ENCODE measurements at regions not wholly inside any gene's neighbourhood (a gene's known extent, or its start where the extent isn't known, plus 50 kb on each side); places are given as distances from the start of the nearest gene placed in this dataset.

DNA sequence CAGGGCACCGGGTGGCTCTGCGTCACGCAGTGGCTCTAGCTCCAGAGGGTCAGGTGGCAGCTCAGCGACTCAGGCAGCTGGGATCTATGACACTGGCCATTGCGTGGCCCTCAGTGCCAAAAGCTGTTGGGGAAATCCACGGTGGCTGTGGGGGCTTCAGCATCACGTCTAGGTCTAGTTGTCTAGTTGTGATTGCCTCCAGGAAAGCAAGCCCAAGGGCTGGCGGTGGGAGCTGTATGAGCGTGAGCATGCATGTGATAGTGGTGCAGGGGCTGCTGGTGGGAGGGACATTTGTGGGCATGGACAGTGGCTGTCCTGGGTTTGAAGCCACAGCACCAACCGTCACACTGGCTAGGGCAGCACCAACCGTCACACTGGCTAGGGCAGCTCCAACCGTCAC, 191.4 kb downstream of the THBS2 start:
- H3K9me3 ChIP-seq: no peaks in the 10 kb centered on the region
- no peak overlapping the region for H3K4me3 ChIP-seq
- FAIRE-seq: no peak
- no peak overlapping the region for H3K27ac ChIP-seq
- WGBS (ENCODE audit: missing lambda C conversion rate): 68% methylated on average over 10 of the region's 12 CpGs
- no peak overlapping the region for H3K4me2 ChIP-seq
- TF ChIP-seq MAFK (IDR thresholded peaks at IDR 0.05; ENCODE audit: partially characterized antibody) (no peak), EHMT2 (IDR thresholded peaks at IDR 0.05; ENCODE audit: low read depth) (no peak), KDM1A (IDR thresholded peaks at IDR 0.05; ENCODE audit: low read depth) (no peak), ESRRA (IDR thresholded peaks at IDR 0.05; ENCODE audit: borderline replicate concordance, low read length) (no peak), PHF8 (IDR thresholded peaks at IDR 0.05; ENCODE audit: borderline replicate concordance, low read depth) (no peak), KDM5A (IDR thresholded peaks at IDR 0.05) (no peak), POLR2AphosphoS2 (conservative IDR thresholded peaks at IDR 0.05; ENCODE audit: low read length) (no peak), RARB (CRISPR knock-in tag; IDR thresholded peaks at IDR 0.05) (no peak), ZC3H11A (IDR thresholded peaks at IDR 0.05) (no peak), CHD4 (IDR thresholded peaks at IDR 0.05; ENCODE audit: borderline replicate concordance) (no peak), CEBPB (IDR thresholded peaks at IDR 0.05) (no peak), RFX5 (IDR thresholded peaks at IDR 0.05) (no peak), SMC3 (IDR thresholded peaks at IDR 0.05) (no peak), RAD21 (conservative IDR thresholded peaks at IDR 0.05 in 1 of 2, IDR thresholded peaks at IDR 0.05 in 1 of 2) (no peak), EP300 (IDR thresholded peaks at IDR 0.05) (no peak), TFCP2L1 (CRISPR knock-in tag; IDR thresholded peaks at IDR 0.05) (no peak), FOSB (CRISPR knock-in tag; IDR thresholded peaks at IDR 0.05) (no peak), FOXS1 (CRISPR knock-in tag; IDR thresholded peaks at IDR 0.05) (no peak)
- TF ChIP-seq, protein P1, sequence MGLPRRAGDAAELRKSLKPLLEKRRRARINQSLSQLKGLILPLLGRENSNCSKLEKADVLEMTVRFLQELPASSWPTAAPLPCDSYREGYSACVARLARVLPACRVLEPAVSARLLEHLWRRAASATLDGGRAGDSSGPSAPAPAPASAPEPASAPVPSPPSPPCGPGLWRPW (IDR thresholded peaks at IDR 0.05): no peak
- TF ChIP-seq, protein P2, sequence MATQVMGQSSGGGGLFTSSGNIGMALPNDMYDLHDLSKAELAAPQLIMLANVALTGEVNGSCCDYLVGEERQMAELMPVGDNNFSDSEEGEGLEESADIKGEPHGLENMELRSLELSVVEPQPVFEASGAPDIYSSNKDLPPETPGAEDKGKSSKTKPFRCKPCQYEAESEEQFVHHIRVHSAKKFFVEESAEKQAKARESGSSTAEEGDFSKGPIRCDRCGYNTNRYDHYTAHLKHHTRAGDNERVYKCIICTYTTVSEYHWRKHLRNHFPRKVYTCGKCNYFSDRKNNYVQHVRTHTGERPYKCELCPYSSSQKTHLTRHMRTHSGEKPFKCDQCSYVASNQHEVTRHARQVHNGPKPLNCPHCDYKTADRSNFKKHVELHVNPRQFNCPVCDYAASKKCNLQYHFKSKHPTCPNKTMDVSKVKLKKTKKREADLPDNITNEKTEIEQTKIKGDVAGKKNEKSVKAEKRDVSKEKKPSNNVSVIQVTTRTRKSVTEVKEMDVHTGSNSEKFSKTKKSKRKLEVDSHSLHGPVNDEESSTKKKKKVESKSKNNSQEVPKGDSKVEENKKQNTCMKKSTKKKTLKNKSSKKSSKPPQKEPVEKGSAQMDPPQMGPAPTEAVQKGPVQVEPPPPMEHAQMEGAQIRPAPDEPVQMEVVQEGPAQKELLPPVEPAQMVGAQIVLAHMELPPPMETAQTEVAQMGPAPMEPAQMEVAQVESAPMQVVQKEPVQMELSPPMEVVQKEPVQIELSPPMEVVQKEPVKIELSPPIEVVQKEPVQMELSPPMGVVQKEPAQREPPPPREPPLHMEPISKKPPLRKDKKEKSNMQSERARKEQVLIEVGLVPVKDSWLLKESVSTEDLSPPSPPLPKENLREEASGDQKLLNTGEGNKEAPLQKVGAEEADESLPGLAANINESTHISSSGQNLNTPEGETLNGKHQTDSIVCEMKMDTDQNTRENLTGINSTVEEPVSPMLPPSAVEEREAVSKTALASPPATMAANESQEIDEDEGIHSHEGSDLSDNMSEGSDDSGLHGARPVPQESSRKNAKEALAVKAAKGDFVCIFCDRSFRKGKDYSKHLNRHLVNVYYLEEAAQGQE (IDR thresholded peaks at IDR 0.05): no peak
- CTCF ChIA-PET: interaction anchor here (0.8 kb wide), 1 partner anchor 11 kb away, joined by 3 read pairs; no protein-coding TSS in a partner anchor
- no peaks in the 10 kb centered on the region for H3K4me1 ChIP-seq
- no peak for ATAC-seq
- no peak for DNase-seq (ENCODE audit: low read depth in 1 of 2, low spot score in 1 of 2)
- POLR2A ChIA-PET: no interaction called here

DNA sequence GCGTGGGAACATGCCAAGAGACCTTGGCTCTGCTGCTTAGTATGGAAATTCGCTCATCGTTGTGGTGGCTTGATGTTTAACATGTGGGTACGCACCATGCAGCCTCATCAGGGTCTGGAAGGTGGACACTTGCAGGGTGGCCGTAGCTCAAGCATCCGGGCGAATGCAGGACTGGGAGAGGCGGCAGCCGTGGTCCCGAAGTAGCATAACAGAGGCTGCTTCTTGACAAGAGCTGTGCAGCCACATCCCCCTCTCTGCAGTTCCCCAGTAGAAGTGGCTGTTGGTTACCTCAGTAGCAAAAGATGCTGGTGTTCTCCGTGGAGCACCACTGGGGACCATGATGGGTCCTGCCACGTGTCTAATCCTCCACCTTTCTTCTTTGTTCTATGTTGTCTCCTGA, 195.0 kb downstream of the THBS2 start:
- ATAC-seq (no peak), FAIRE-seq (no peak), DNase-seq (ENCODE audit: low read depth in 1 of 2, low spot score in 1 of 2) (no peak)
- no peak overlapping the region for H3K27ac ChIP-seq
- no peak overlapping the region for H3K4me3 ChIP-seq
- H3K9me3 ChIP-seq: no peaks in the 10 kb centered on the region
- ChIA-PET CTCF (no interaction called here), POLR2A (no interaction called here)
- H3K4me1 ChIP-seq: no peaks in the 10 kb centered on the region
- H3K4me2 ChIP-seq: no peak overlapping the region
- TF ChIP-seq RNF2 (IDR thresholded peaks at IDR 0.05; ENCODE audit: borderline replicate concordance, low read depth) (no peak), CBX8 (IDR thresholded peaks at IDR 0.05) (no peak), MAZ (IDR thresholded peaks at IDR 0.05; ENCODE audit: borderline replicate concordance, low read depth, low read length) (no peak), POLR2A (IDR thresholded peaks at IDR 0.05; ENCODE audit: low read length) (no peak), GATA3 (IDR thresholded peaks at IDR 0.05; ENCODE audit: borderline replicate concordance) (no peak), HOXA7 (CRISPR knock-in tag; IDR thresholded peaks at IDR 0.05) (no peak), SMC3 (IDR thresholded peaks at IDR 0.05) (no peak)
- 68% methylated on average over 12 of the region's 12 CpGs for WGBS (ENCODE audit: missing lambda C conversion rate)

Data from A549 (cell line).